ENCODE measurements at regions not wholly inside any gene's neighbourhood (a gene's known extent, or its start where the extent isn't known, plus 50 kb on each side); places are given as distances from the start of the nearest gene placed in this dataset.

DNA sequence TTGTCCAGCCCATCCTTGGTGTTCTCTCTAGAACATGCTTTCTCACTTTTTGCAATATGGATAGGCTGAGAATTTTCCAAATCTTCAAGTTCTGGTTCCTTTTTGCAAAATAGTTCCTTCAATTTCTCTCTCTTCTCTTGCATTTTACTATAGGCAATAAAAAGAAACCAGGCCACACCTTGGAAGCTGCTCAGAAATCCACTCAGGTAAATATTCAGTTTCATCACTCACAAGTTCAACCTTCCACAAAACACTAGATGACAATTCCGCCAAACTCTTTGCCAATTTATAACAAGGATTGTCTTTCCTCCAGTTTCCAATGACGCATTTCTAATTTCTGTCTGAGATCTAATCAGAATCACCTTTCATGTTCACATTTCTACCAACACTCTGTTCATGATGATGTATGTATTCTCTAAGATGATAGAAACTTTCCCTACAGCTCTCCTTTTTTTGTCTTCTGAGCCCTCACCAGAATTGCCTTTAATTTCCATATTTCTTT is 204.2 kb upstream of the PIK3R1 start:
- no peak overlapping the region for H2AFZ ChIP-seq (ENCODE audit: low read depth, low read length, severe bottlenecking)
- no peak overlapping the region for H3K27ac ChIP-seq (ENCODE audit: low read depth, low read length)
- no peaks in the 10 kb centered on the region for H3K79me2 ChIP-seq (ENCODE audit: insufficient read depth, low read length)
- H3K9ac ChIP-seq (ENCODE audit: low read length) = no peak overlapping the region
- H3F3A ChIP-seq (ENCODE audit: insufficient read depth) = no peaks in the 10 kb centered on the region
- no peaks in the 10 kb centered on the region for H3K9me2 ChIP-seq (replicated peaks; ENCODE audit: insufficient read depth, low read length)
- H3K9me3 ChIP-seq (ENCODE audit: insufficient read depth, low read length) = no peaks in the 10 kb centered on the region
- H3K36me3 ChIP-seq (ENCODE audit: low read length) = no peaks in the 10 kb centered on the region
- H4K20me1 ChIP-seq (ENCODE audit: low read depth, low read length) = no peaks in the 10 kb centered on the region
- H3K4me3 ChIP-seq (ENCODE audit: insufficient read depth, low read length, poor library complexity, severe bottlenecking) = no peak overlapping the region
- no peaks in the 10 kb centered on the region for H3K27me3 ChIP-seq (ENCODE audit: low read length)
- no peak overlapping the region for H3K4me2 ChIP-seq (ENCODE audit: low read depth, low read length, poor library complexity, severe bottlenecking)
- no peak for TF ChIP-seq EZH2phosphoT487 (conservative IDR thresholded peaks at IDR 0.05; ENCODE audit: low read length)
- TF ChIP-seq, protein P1, sequence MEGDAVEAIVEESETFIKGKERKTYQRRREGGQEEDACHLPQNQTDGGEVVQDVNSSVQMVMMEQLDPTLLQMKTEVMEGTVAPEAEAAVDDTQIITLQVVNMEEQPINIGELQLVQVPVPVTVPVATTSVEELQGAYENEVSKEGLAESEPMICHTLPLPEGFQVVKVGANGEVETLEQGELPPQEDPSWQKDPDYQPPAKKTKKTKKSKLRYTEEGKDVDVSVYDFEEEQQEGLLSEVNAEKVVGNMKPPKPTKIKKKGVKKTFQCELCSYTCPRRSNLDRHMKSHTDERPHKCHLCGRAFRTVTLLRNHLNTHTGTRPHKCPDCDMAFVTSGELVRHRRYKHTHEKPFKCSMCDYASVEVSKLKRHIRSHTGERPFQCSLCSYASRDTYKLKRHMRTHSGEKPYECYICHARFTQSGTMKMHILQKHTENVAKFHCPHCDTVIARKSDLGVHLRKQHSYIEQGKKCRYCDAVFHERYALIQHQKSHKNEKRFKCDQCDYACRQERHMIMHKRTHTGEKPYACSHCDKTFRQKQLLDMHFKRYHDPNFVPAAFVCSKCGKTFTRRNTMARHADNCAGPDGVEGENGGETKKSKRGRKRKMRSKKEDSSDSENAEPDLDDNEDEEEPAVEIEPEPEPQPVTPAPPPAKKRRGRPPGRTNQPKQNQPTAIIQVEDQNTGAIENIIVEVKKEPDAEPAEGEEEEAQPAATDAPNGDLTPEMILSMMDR (IDR thresholded peaks at IDR 0.05; ENCODE audit: insufficient read depth, low read length, poor library complexity, severe bottlenecking) = no peak

GRCh38 chr5:68010740-68011139 is 204.8 kb upstream of the PIK3R1 start:
- no peak overlapping the region for H3K4me3 ChIP-seq (ENCODE audit: insufficient read depth, low read length, poor library complexity, severe bottlenecking)
- no peak overlapping the region for H3K9ac ChIP-seq (ENCODE audit: low read length)
- no peaks in the 10 kb centered on the region for H3K9me3 ChIP-seq (ENCODE audit: insufficient read depth, low read length)
- no peak overlapping the region for H2AFZ ChIP-seq (ENCODE audit: low read depth, low read length, severe bottlenecking)
- H3K9me2 ChIP-seq (replicated peaks; ENCODE audit: insufficient read depth, low read length) = no peaks in the 10 kb centered on the region
- H3K27ac ChIP-seq (ENCODE audit: low read depth, low read length) = no peak overlapping the region
- H3F3A ChIP-seq (ENCODE audit: insufficient read depth) = no peaks in the 10 kb centered on the region
- H3K4me2 ChIP-seq (ENCODE audit: low read depth, low read length, poor library complexity, severe bottlenecking) = no peak overlapping the region
- TF ChIP-seq EZH2phosphoT487 (conservative IDR thresholded peaks at IDR 0.05; ENCODE audit: low read length) = no peak
- TF ChIP-seq, protein P1 (IDR thresholded peaks at IDR 0.05; ENCODE audit: insufficient read depth, low read length, poor library complexity, severe bottlenecking) = no peak
- no peaks in the 10 kb centered on the region for H3K27me3 ChIP-seq (ENCODE audit: low read length)
- H4K20me1 ChIP-seq (ENCODE audit: low read depth, low read length) = no peaks in the 10 kb centered on the region
- no peaks in the 10 kb centered on the region for H3K36me3 ChIP-seq (ENCODE audit: low read length)
- no peaks in the 10 kb centered on the region for H3K79me2 ChIP-seq (ENCODE audit: insufficient read depth, low read length)

- Histone ChIP-seq H3K27ac (ENCODE audit: low read depth, low read length) (no peak overlapping the region), H3K36me3 (ENCODE audit: low read length) (no peaks in the 10 kb centered on the region)
- no peak for TF ChIP-seq EZH2phosphoT487 (conservative IDR thresholded peaks at IDR 0.05; ENCODE audit: low read length)
- TF ChIP-seq, protein P1 (IDR thresholded peaks at IDR 0.05; ENCODE audit: insufficient read depth, low read length, poor library complexity, severe bottlenecking) = no peak
These were observed 208.1 kb upstream of the PIK3R1 start for GRCh38 chr5:68007451-68007850.

More at GRCh38 chr5:68007451-68007850, 208.1 kb upstream of the PIK3R1 start:
- H3K9me2 ChIP-seq (replicated peaks; ENCODE audit: insufficient read depth, low read length) = no peaks in the 10 kb centered on the region
- H4K20me1 ChIP-seq (ENCODE audit: low read depth, low read length) = no peaks in the 10 kb centered on the region
- H3K4me2 ChIP-seq (ENCODE audit: low read depth, low read length, poor library complexity, severe bottlenecking) = no peak overlapping the region
- H3K4me3 ChIP-seq (ENCODE audit: insufficient read depth, low read length, poor library complexity, severe bottlenecking) = no peak overlapping the region
- no peak overlapping the region for H3K9ac ChIP-seq (ENCODE audit: low read length)
- H3F3A ChIP-seq (ENCODE audit: insufficient read depth) = no peaks in the 10 kb centered on the region
- no peaks in the 10 kb centered on the region for H3K79me2 ChIP-seq (ENCODE audit: insufficient read depth, low read length)
- H2AFZ ChIP-seq (ENCODE audit: low read depth, low read length, severe bottlenecking) = no peak overlapping the region
- H3K27me3 ChIP-seq (ENCODE audit: low read length) = no peaks in the 10 kb centered on the region
- no peaks in the 10 kb centered on the region for H3K9me3 ChIP-seq (ENCODE audit: insufficient read depth, low read length)
